ENCODE measurements at regions not wholly inside any gene's neighbourhood (a gene's known extent, or its start where the extent isn't known, plus 50 kb on each side); places are given as distances from the start of the nearest gene placed in this dataset.

DNA sequence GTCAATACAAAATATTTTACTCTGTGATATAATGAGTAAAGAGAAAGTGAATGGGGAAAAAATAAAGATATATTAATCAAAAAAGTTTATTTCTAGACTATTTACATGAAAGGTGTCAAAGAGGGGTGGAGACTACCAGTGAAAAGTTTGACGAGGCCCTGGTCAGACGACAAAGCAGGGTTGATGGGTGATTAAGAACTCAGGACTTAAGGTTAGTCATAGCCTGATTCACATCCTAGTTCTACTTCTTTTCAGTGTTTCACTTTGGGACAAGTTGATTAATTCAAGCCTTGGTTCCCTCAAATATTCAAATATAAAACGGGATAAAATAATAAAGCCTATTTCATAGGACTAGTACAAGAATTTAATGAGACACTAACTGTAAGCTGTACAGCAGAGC is 178.2 kb upstream of the HS3ST5 start:
- no peaks in the 10 kb centered on the region for H3K36me3 ChIP-seq (ENCODE audit: insufficient read depth, low read length)
- H2AFZ ChIP-seq (ENCODE audit: low read length, unreplicated experiment) = no peak overlapping the region
- H3K79me2 ChIP-seq (ENCODE audit: control insufficient read depth, insufficient read depth, low read length, unreplicated experiment) = no peaks in the 10 kb centered on the region
- H3K27me3 ChIP-seq (ENCODE audit: insufficient read depth, low read length) = no peaks in the 10 kb centered on the region
- H3K4me3 ChIP-seq (ENCODE audit: low read depth, low read length) = no peak overlapping the region
- H3K27ac ChIP-seq (ENCODE audit: low read depth, low read length) = no peak overlapping the region
- H3K4me1 ChIP-seq (ENCODE audit: control insufficient read depth, insufficient read depth, low read length, unreplicated experiment) = no peaks in the 10 kb centered on the region

DNA sequence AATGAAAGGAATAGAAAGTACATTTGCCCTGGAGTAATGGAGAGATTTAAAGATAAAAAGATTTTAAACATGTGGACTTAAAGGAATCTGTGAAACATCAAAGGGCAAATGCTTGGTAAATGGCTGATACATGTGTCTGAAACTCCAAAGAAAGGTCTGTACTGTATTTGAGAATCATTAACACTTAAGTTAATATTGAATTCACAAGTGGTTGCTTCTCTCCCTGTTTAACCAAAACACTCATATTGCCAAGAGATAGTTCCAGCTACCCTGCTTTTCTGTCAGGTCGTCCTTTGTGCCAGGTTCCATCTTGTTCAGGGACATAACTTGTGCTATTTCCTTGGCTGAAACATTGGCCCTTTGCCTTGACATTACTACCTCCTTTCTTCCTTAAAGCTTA is 171.3 kb upstream of the HS3ST5 start:
- Histone ChIP-seq H3K4me3 (ENCODE audit: low read depth, low read length) (no peak overlapping the region), H3K27me3 (ENCODE audit: insufficient read depth, low read length) (no peaks in the 10 kb centered on the region), H3K79me2 (ENCODE audit: control insufficient read depth, insufficient read depth, low read length, unreplicated experiment) (no peaks in the 10 kb centered on the region), H2AFZ (ENCODE audit: low read length, unreplicated experiment) (no peak overlapping the region), H3K4me1 (ENCODE audit: control insufficient read depth, insufficient read depth, low read length, unreplicated experiment) (no peaks in the 10 kb centered on the region), H3K36me3 (ENCODE audit: insufficient read depth, low read length) (no peaks in the 10 kb centered on the region), H3K27ac (ENCODE audit: low read depth, low read length) (no peak overlapping the region)

DNA sequence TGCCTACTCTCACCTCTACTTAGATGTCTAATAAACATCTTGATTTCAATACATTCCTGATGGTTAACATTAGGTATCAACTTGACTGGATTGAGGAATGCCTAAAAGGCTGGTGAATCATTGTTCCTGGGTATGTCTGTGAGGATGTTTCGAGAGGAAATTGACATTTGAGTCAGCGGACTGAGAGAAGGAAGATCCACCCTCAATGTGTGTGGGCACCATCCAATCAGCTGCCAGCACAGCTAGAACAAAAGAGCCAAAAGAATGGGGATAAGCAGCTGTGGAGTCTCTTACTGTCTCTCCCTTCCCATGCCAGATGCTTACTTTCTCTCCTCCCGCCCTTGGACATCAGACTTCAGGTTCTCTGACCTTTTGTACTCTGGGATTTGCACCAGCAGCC is 128.6 kb upstream of the HS3ST5 start:
- no peaks in the 10 kb centered on the region for H3K27me3 ChIP-seq (ENCODE audit: insufficient read depth, low read length)

DNA sequence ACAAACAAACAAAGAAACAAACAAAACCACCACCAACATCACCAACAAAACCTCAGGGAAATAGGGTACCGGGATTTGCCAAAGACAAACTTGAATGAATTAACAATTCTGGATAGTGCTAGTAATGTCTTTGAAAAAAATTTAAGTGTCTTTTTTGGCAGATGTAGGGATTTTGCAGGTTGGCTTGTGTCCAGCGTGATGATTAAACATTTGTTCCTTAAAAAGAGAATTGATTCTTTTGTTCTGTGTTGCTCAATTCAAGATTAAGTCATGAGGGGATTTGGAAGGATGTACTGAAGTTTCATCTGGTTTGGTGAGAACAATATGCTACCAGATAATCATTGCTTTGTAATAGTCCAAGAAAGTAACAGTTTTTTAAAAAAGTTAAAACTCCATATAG is 125.1 kb upstream of the HS3ST5 start:
- no peak overlapping the region for H3K27ac ChIP-seq (ENCODE audit: low read depth, low read length)

More for the DNA sequence above, 128.6 kb upstream of the HS3ST5 start:
- H3K79me2 ChIP-seq (ENCODE audit: control insufficient read depth, insufficient read depth, low read length, unreplicated experiment) = no peaks in the 10 kb centered on the region
- H3K4me1 ChIP-seq (ENCODE audit: control insufficient read depth, insufficient read depth, low read length, unreplicated experiment) = no peaks in the 10 kb centered on the region
- no peak overlapping the region for H3K4me3 ChIP-seq (ENCODE audit: low read depth, low read length)
- no peak overlapping the region for H2AFZ ChIP-seq (ENCODE audit: low read length, unreplicated experiment)
- no peaks in the 10 kb centered on the region for H3K36me3 ChIP-seq (ENCODE audit: insufficient read depth, low read length)
- H3K27ac ChIP-seq (ENCODE audit: low read depth, low read length) = no peak overlapping the region

DNA sequence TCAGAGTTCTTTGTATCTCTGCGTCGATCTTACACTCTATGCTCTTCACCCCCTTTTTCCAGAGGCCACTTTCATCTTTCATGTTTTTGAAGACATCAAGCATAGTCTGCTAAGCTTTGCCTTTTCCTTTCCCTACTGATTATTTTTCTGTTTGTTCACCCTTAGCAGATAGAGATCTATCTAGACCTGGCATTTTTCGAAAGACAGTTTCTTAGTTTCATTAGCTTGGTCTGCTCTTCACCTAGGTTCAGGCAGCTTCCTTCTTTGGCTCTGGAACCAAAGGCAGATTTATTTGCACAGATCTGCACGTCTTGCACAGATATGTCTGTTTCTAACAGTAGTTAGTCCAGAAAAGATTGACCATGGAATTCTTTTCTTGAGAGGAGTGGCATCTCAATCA is 122.7 kb upstream of the HS3ST5 start:
- Histone ChIP-seq H3K27ac (ENCODE audit: low read depth, low read length) (no peak overlapping the region), H3K36me3 (ENCODE audit: insufficient read depth, low read length) (no peaks in the 10 kb centered on the region), H2AFZ (ENCODE audit: low read length, unreplicated experiment) (no peak overlapping the region), H3K4me1 (ENCODE audit: control insufficient read depth, insufficient read depth, low read length, unreplicated experiment) (no peaks in the 10 kb centered on the region), H3K27me3 (ENCODE audit: insufficient read depth, low read length) (no peaks in the 10 kb centered on the region), H3K79me2 (ENCODE audit: control insufficient read depth, insufficient read depth, low read length, unreplicated experiment) (no peaks in the 10 kb centered on the region), H3K4me3 (ENCODE audit: low read depth, low read length) (no peak overlapping the region)

More for the DNA sequence above, 125.1 kb upstream of the HS3ST5 start:
- no peaks in the 10 kb centered on the region for H3K79me2 ChIP-seq (ENCODE audit: control insufficient read depth, insufficient read depth, low read length, unreplicated experiment)
- H3K36me3 ChIP-seq (ENCODE audit: insufficient read depth, low read length) = no peaks in the 10 kb centered on the region
- no peak overlapping the region for H3K4me3 ChIP-seq (ENCODE audit: low read depth, low read length)
- H3K4me1 ChIP-seq (ENCODE audit: control insufficient read depth, insufficient read depth, low read length, unreplicated experiment) = no peaks in the 10 kb centered on the region
- no peaks in the 10 kb centered on the region for H3K27me3 ChIP-seq (ENCODE audit: insufficient read depth, low read length)
- no peak overlapping the region for H2AFZ ChIP-seq (ENCODE audit: low read length, unreplicated experiment)

DNA sequence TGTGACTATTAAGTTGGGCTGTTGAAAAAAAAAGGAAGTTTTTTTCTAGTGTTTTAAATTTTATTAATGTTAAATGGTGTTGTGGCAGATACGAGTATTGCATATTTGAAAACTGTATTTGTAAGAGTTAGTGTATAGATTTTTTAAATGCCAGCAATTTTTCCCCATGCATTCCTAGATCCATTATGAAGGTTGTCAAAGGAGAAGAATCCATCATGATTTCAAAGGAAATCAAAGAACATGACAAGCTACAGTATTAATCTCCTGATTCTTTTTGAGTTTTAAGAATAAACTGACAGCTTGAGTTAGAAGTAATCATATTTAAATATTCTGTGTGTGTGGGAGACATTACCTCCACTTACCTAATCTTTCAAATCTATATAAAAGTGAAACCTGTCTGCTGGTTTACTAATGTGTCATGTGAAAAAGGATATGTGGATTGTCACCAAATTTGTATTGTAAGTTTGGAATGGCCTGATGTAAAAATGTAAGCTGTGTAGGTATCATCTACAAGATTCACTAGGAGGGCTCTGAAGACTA is 111.0 kb upstream of the HS3ST5 start:
- Histone ChIP-seq H3K4me1 (ENCODE audit: control insufficient read depth, insufficient read depth, low read length, unreplicated experiment) (no peaks in the 10 kb centered on the region), H3K79me2 (ENCODE audit: control insufficient read depth, insufficient read depth, low read length, unreplicated experiment) (no peaks in the 10 kb centered on the region), H3K4me3 (ENCODE audit: low read depth, low read length) (no peak overlapping the region), H3K27ac (ENCODE audit: low read depth, low read length) (no peak overlapping the region), H2AFZ (ENCODE audit: low read length, unreplicated experiment) (no peak overlapping the region), H3K27me3 (ENCODE audit: insufficient read depth, low read length) (no peaks in the 10 kb centered on the region), H3K36me3 (ENCODE audit: insufficient read depth, low read length) (no peaks in the 10 kb centered on the region)

DNA sequence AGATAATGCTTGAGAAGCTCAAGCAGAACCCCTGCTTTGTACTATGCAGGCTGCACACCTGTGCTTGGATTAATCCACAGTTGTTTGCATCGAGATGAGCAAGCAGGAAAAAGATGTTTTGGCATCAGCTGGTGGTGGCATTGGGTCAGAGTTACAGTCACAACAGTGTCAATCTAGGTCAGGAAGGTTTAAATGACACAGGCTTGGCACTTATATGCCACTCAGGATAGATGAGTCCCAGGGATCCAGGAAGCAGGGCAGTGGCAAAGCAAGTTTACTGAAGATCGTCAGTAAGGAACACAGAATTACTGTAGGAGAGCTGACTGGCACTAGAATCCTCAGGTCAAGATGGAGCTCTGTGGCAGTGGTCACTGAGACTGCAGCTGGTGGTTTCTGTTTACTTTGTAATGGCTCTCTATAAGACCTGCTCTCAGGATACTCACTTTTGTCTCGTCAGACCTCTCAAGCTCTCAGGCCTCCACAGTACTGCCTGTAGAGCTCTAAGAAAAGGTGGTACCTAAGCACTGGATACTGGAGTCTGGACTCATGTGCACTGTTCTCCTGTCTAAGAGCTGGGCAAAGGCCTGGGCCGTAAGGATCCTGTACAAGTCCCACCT is 110.1 kb upstream of the HS3ST5 start:
- Histone ChIP-seq H3K27me3 (ENCODE audit: insufficient read depth, low read length) (no peaks in the 10 kb centered on the region), H3K79me2 (ENCODE audit: control insufficient read depth, insufficient read depth, low read length, unreplicated experiment) (no peaks in the 10 kb centered on the region), H3K4me1 (ENCODE audit: control insufficient read depth, insufficient read depth, low read length, unreplicated experiment) (no peaks in the 10 kb centered on the region), H2AFZ (ENCODE audit: low read length, unreplicated experiment) (no peak overlapping the region), H3K36me3 (ENCODE audit: insufficient read depth, low read length) (no peaks in the 10 kb centered on the region), H3K27ac (ENCODE audit: low read depth, low read length) (no peak overlapping the region), H3K4me3 (ENCODE audit: low read depth, low read length) (no peak overlapping the region)

DNA sequence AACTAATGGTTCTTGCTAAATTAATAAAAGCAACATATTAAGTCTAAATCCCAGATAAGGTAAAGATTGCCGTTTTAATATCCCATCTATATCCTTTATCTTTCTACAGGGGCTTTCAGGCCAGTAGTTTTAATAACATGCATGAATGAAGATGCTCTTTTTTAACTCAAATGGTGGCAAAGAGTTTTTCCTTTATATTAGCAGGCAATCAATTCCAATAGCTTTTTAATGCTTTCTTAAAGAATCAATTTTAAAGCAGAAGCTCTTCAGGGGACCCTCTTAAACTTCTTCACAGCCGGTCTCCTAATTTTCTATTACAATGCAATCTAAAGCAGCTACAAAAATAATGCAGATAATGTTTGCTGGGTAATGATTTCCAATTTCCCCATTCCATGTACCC is 107.8 kb upstream of the HS3ST5 start:
- Histone ChIP-seq H2AFZ (ENCODE audit: low read length, unreplicated experiment) (no peak overlapping the region), H3K36me3 (ENCODE audit: insufficient read depth, low read length) (no peaks in the 10 kb centered on the region), H3K4me1 (ENCODE audit: control insufficient read depth, insufficient read depth, low read length, unreplicated experiment) (no peaks in the 10 kb centered on the region), H3K79me2 (ENCODE audit: control insufficient read depth, insufficient read depth, low read length, unreplicated experiment) (no peaks in the 10 kb centered on the region), H3K27ac (ENCODE audit: low read depth, low read length) (no peak overlapping the region), H3K4me3 (ENCODE audit: low read depth, low read length) (no peak overlapping the region), H3K27me3 (ENCODE audit: insufficient read depth, low read length) (no peaks in the 10 kb centered on the region)

DNA sequence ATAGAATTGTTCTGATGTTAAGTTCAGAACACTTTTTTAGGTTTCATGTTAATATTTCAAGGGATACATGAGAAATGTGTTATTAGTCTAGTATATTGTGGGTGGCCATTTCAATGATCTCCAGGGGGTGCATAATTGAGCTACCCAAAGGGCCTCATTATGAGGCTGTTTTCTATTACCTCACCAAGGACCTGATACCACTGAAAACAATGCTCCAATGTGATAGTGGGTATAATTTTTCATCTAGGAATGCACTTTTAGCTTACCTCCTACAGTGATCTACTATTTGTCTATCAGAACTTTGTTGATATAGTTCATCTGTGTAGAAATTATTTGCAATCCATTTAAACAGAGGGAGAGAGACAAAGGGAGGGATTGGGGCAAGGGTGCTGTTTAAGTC is 106.8 kb upstream of the HS3ST5 start:
- Histone ChIP-seq H3K4me3 (ENCODE audit: low read depth, low read length) (no peak overlapping the region), H3K27me3 (ENCODE audit: insufficient read depth, low read length) (no peaks in the 10 kb centered on the region), H3K27ac (ENCODE audit: low read depth, low read length) (no peak overlapping the region), H3K36me3 (ENCODE audit: insufficient read depth, low read length) (no peaks in the 10 kb centered on the region), H2AFZ (ENCODE audit: low read length, unreplicated experiment) (no peak overlapping the region), H3K79me2 (ENCODE audit: control insufficient read depth, insufficient read depth, low read length, unreplicated experiment) (no peaks in the 10 kb centered on the region), H3K4me1 (ENCODE audit: control insufficient read depth, insufficient read depth, low read length, unreplicated experiment) (no peaks in the 10 kb centered on the region)

DNA sequence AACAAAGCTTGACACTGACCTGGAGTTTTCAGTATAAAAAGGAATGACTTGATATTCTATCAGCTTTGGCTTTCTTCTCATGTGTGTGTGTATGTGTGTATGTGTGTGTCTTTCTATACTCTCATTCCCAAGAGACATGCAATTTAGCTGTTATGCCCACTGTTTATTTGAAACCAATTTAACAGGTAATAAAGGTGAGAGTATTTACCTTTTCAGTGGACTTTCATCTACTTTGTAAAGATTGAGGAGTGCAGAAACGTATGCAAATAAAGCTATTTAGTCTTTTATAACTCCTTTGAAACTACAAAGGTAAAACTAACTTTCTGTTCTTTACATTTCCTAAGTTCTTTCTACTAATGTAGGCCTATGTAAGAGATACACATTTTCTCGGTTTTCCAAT is 103.5 kb upstream of the HS3ST5 start:
- H3K4me1 ChIP-seq (ENCODE audit: control insufficient read depth, insufficient read depth, low read length, unreplicated experiment) = no peaks in the 10 kb centered on the region
- no peaks in the 10 kb centered on the region for H3K27me3 ChIP-seq (ENCODE audit: insufficient read depth, low read length)
- H2AFZ ChIP-seq (ENCODE audit: low read length, unreplicated experiment) = no peak overlapping the region
- no peak overlapping the region for H3K27ac ChIP-seq (ENCODE audit: low read depth, low read length)
- H3K4me3 ChIP-seq (ENCODE audit: low read depth, low read length) = no peak overlapping the region
- no peaks in the 10 kb centered on the region for H3K79me2 ChIP-seq (ENCODE audit: control insufficient read depth, insufficient read depth, low read length, unreplicated experiment)
- H3K36me3 ChIP-seq (ENCODE audit: insufficient read depth, low read length) = no peaks in the 10 kb centered on the region

DNA sequence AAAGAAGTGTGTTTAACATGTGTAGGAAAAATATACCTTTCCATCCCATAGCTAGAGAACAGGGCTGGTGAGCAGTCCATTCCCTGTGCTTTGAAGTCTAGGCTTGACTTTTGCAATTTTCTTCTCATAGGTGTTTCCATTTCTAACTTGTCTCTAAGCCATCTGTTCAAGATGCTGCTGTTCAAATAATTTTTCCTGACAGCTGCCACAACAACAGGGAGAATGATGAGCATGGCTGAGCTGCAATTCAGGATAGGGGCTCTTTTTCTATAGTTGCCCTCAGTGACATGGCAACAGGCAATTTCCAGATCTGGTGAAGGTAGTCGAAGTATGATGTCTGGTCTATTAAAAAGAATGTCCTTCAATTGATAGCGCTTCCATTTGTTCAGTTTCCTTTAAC is 103.0 kb upstream of the HS3ST5 start:
- Histone ChIP-seq H3K27ac (ENCODE audit: low read depth, low read length) (no peak overlapping the region), H2AFZ (ENCODE audit: low read length, unreplicated experiment) (no peak overlapping the region), H3K79me2 (ENCODE audit: control insufficient read depth, insufficient read depth, low read length, unreplicated experiment) (no peaks in the 10 kb centered on the region), H3K27me3 (ENCODE audit: insufficient read depth, low read length) (no peaks in the 10 kb centered on the region), H3K4me1 (ENCODE audit: control insufficient read depth, insufficient read depth, low read length, unreplicated experiment) (no peaks in the 10 kb centered on the region), H3K4me3 (ENCODE audit: low read depth, low read length) (no peak overlapping the region), H3K36me3 (ENCODE audit: insufficient read depth, low read length) (no peaks in the 10 kb centered on the region)

All from ACC112 (cell line).